ENCODE measurements at regions not wholly inside any gene's neighbourhood (a gene's known extent, or its start where the extent isn't known, plus 50 kb on each side); places are given as distances from the start of the nearest gene placed in this dataset.

- H3K4me1 Mint-ChIP-seq: no peaks in the 10 kb centered on the region
- H3K4me3 Mint-ChIP-seq: no peak overlapping the region
- H3K36me3 Mint-ChIP-seq: no peaks in the 10 kb centered on the region
- H3K27ac Mint-ChIP-seq: no peak overlapping the region
- peaks cover 7 to 18% (median 11%) of the 10 kb centered on the region in 6 donors for H3K9me3 Mint-ChIP-seq
- peaks cover 0 to 5% (median 0%) of the 10 kb centered on the region in 3 donors for H3K27me3 Mint-ChIP-seq (ENCODE audit: low read depth in 3 of 3)
- no peak for DNase-seq
Observed at GRCh38 chr4:79780129-79780528, 292.9 kb downstream of the ANTXR2 start.

- H3K4me1 Mint-ChIP-seq: no peaks in the 10 kb centered on the region
- peaks cover 0 to 3% (median 3%) of the 10 kb centered on the region in 3 donors for H3K36me3 Mint-ChIP-seq
- H3K9me3 Mint-ChIP-seq: peaks cover 28 to 80% (median 52%) of the 10 kb centered on the region in 6 donors
- H3K27me3 Mint-ChIP-seq (ENCODE audit: low read depth in 3 of 3): peaks cover 0 to 4% (median 2%) of the 10 kb centered on the region in 3 donors
- DNase-seq: no peak
- H3K27ac Mint-ChIP-seq: no peak overlapping the region
- no peak overlapping the region for H3K4me3 Mint-ChIP-seq
Observed at GRCh38 chr4:79772510-79772909, 300.5 kb downstream of the ANTXR2 start.

GRCh38 chr4:79764120-79764519, 308.9 kb downstream of the ANTXR2 start:
- H3K4me1 Mint-ChIP-seq: no peaks in the 10 kb centered on the region
- H3K27ac Mint-ChIP-seq: no peak overlapping the region
- DNase-seq: no peak
- H3K9me3 Mint-ChIP-seq: peaks cover 4 to 21% (median 15%) of the 10 kb centered on the region in 6 donors
- H3K36me3 Mint-ChIP-seq: no peaks in the 10 kb centered on the region
- H3K4me3 Mint-ChIP-seq: no peak overlapping the region
- H3K27me3 Mint-ChIP-seq (ENCODE audit: low read depth in 3 of 3): peaks cover 0 to 3% (median 2%) of the 10 kb centered on the region in 3 donors

GRCh38 chr4:79763486-79764075, 309.4 kb downstream of the ANTXR2 start:
- H3K36me3 Mint-ChIP-seq: no peaks in the 10 kb centered on the region
- DNase-seq: no peak
- H3K4me3 Mint-ChIP-seq: no peak overlapping the region
- peaks cover 0 to 3% (median 2%) of the 10 kb centered on the region in 3 donors for H3K27me3 Mint-ChIP-seq (ENCODE audit: low read depth in 3 of 3)
- peaks cover 4 to 19% (median 15%) of the 10 kb centered on the region in 6 donors for H3K9me3 Mint-ChIP-seq
- H3K4me1 Mint-ChIP-seq: no peaks in the 10 kb centered on the region
- no peak overlapping the region for H3K27ac Mint-ChIP-seq

- DNase-seq: no peak
- Mint-ChIP-seq H3K27ac (no peak overlapping the region), H3K27me3 (ENCODE audit: low read depth in 3 of 3) (peaks cover 0 to 3% (median 2%) of the 10 kb centered on the region in 3 donors), H3K4me3 (no peak overlapping the region), H3K4me1 (no peaks in the 10 kb centered on the region), H3K36me3 (no peaks in the 10 kb centered on the region), H3K9me3 (peaks cover 0 to 8% (median 3%) of the 10 kb centered on the region in 6 donors)
Observed at GRCh38 chr4:79759793-79760192, 313.2 kb downstream of the ANTXR2 start.

- peaks cover 0 to 3% (median under 1%) of the 10 kb centered on the region in 3 donors for H3K27me3 Mint-ChIP-seq (ENCODE audit: low read depth in 3 of 3)
- no peak overlapping the region for H3K4me3 Mint-ChIP-seq
- H3K4me1 Mint-ChIP-seq: no peaks in the 10 kb centered on the region
- no peak overlapping the region for H3K27ac Mint-ChIP-seq
- peaks cover 0 to 5% (median 2%) of the 10 kb centered on the region in 6 donors for H3K9me3 Mint-ChIP-seq
- H3K36me3 Mint-ChIP-seq: no peaks in the 10 kb centered on the region
- DNase-seq: no peak
Observed at GRCh38 chr4:79757600-79757999, 315.4 kb downstream of the ANTXR2 start.

GRCh38 chr4:79756140-79756895, 316.7 kb downstream of the ANTXR2 start:
- H3K4me3 Mint-ChIP-seq: no peak overlapping the region
- no peak for DNase-seq
- no peaks in the 10 kb centered on the region for H3K4me1 Mint-ChIP-seq
- H3K36me3 Mint-ChIP-seq: no peaks in the 10 kb centered on the region
- H3K9me3 Mint-ChIP-seq: peaks cover 0 to 3% (median under 1%) of the 10 kb centered on the region in 6 donors
- no peak overlapping the region for H3K27ac Mint-ChIP-seq
- peaks cover 0 to 5% (median 0%) of the 10 kb centered on the region in 3 donors for H3K27me3 Mint-ChIP-seq (ENCODE audit: low read depth in 3 of 3)

GRCh38 chr4:79748835-79749234, 324.2 kb downstream of the ANTXR2 start:
- H3K4me1 Mint-ChIP-seq: no peaks in the 10 kb centered on the region
- no peak overlapping the region for H3K4me3 Mint-ChIP-seq
- DNase-seq: no peak
- H3K27ac Mint-ChIP-seq: no peak overlapping the region
- peaks cover 0 to 4% (median 3%) of the 10 kb centered on the region in 3 donors for H3K27me3 Mint-ChIP-seq (ENCODE audit: low read depth in 3 of 3)
- H3K9me3 Mint-ChIP-seq: peaks cover 0 to 8% (median 2%) of the 10 kb centered on the region in 6 donors
- H3K36me3 Mint-ChIP-seq: no peaks in the 10 kb centered on the region

- Mint-ChIP-seq H3K9me3 (peaks cover 0 to 8% (median 2%) of the 10 kb centered on the region in 6 donors), H3K27me3 (ENCODE audit: low read depth in 3 of 3) (peaks cover 0 to 3% (median 0%) of the 10 kb centered on the region in 3 donors), H3K4me3 (no peak overlapping the region), H3K4me1 (no peaks in the 10 kb centered on the region), H3K36me3 (no peaks in the 10 kb centered on the region), H3K27ac (no peak overlapping the region)
- DNase-seq: no peak
Observed at GRCh38 chr4:79747252-79747651, 325.8 kb downstream of the ANTXR2 start.

- Mint-ChIP-seq H3K4me1 (no peaks in the 10 kb centered on the region), H3K27me3 (ENCODE audit: low read depth in 3 of 3) (peaks cover 0 to 4% (median 0%) of the 10 kb centered on the region in 3 donors), H3K9me3 (peaks cover 0 to 9% (median 3%) of the 10 kb centered on the region in 6 donors), H3K27ac (no peak overlapping the region), H3K4me3 (no peak overlapping the region), H3K36me3 (no peaks in the 10 kb centered on the region)
- no peak for DNase-seq
Observed at GRCh38 chr4:79743014-79743413, 330.0 kb downstream of the ANTXR2 start.

GRCh38 chr4:79739912-79740311, 331.9 kb upstream of the GK2 start:
- DNase-seq: no peak

GRCh38 chr4:79723507-79723906, 315.5 kb upstream of the GK2 start:
- Mint-ChIP-seq H3K27me3 (ENCODE audit: low read depth in 3 of 3) (peaks cover 0 to 2% (median 0%) of the 10 kb centered on the region in 3 donors), H3K27ac (no peak overlapping the region), H3K4me1 (no peaks in the 10 kb centered on the region), H3K9me3 (peaks cover 0 to 5% (median 3%) of the 10 kb centered on the region in 6 donors), H3K4me3 (no peak overlapping the region), H3K36me3 (no peaks in the 10 kb centered on the region)
- DNase-seq: no peak

More at GRCh38 chr4:79739912-79740311, 331.9 kb upstream of the GK2 start:
- H3K36me3 Mint-ChIP-seq: no peaks in the 10 kb centered on the region
- no peaks in the 10 kb centered on the region for H3K4me1 Mint-ChIP-seq
- peaks cover 0 to 3% (median 0%) of the 10 kb centered on the region in 3 donors for H3K27me3 Mint-ChIP-seq (ENCODE audit: low read depth in 3 of 3)
- peaks cover 0 to 9% (median 1%) of the 10 kb centered on the region in 6 donors for H3K9me3 Mint-ChIP-seq
- no peak overlapping the region for H3K27ac Mint-ChIP-seq
- no peak overlapping the region for H3K4me3 Mint-ChIP-seq

GRCh38 chr4:79700356-79700755, 292.3 kb upstream of the GK2 start:
- Mint-ChIP-seq H3K4me3 (no peak overlapping the region), H3K4me1 (no peaks in the 10 kb centered on the region), H3K27me3 (ENCODE audit: low read depth in 3 of 3) (no peaks in the 10 kb centered on the region), H3K36me3 (peaks cover 0 to 4% (median 0%) of the 10 kb centered on the region in 3 donors), H3K9me3 (peaks cover 5 to 22% (median 17%) of the 10 kb centered on the region in 6 donors), H3K27ac (no peak overlapping the region)
- DNase-seq: no peak

- H3K27ac Mint-ChIP-seq: no peak overlapping the region
- DNase-seq: no peak
- H3K4me1 Mint-ChIP-seq: no peaks in the 10 kb centered on the region
- H3K9me3 Mint-ChIP-seq: peaks cover 0 to 29% (median 23%) of the 10 kb centered on the region in 6 donors
- H3K4me3 Mint-ChIP-seq: no peak overlapping the region
- H3K36me3 Mint-ChIP-seq: no peaks in the 10 kb centered on the region
- peaks cover 0 to 3% (median 0%) of the 10 kb centered on the region in 3 donors for H3K27me3 Mint-ChIP-seq (ENCODE audit: low read depth in 3 of 3)
Observed at GRCh38 chr4:79697444-79697843, 289.4 kb upstream of the GK2 start.

Data from immature natural killer cell (primary cell).